Superior temporal gyrus (tissue), 1 donor: ENCODE measurements at regions not wholly inside any gene's neighbourhood (a gene's known extent, or its start where the extent isn't known, plus 50 kb on each side); places are given as distances from the start of the nearest gene placed in this dataset.

Experiments used
- DNase-seq: peaks from one replicate; pipeline ENCODE4 v3.0.0-alpha.2; 2016; ENCODE audit errors: extremely low spot score

DNA sequence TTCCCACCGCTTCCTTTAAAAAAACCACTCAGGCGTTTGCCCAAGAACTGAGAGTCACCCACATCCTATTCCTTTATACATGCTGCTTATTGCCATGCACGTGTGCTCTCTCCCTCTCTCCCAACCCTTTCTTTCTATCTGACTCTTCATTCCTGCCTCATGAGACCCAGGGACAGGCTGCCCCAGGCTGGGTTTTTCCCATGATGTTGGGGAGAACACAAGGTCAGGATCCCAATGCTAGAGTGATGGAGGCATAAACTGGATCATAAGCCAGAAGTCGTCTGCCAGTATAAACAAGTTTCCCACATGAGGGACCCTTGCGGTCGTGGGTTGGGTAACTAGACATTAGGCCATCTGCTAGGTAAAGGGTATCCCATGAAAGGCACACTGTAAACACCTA, 64.9 kb downstream of the CD2 start:
- no peak for DNase-seq

GRCh38 chr1:116820369-116820768, 66.1 kb downstream of the CD2 start:
- peak; percentile 49 for DNase-seq

- no peak for DNase-seq
These were observed 67.5 kb downstream of the CD2 start for GRCh38 chr1:116821763-116822162.

- no peak for DNase-seq
These were observed 70.5 kb downstream of the CD2 start for GRCh38 chr1:116824631-116825206.

GRCh38 chr1:116825207-116825719, 71.0 kb downstream of the CD2 start:
- DNase-seq = peak; percentile 44

DNA sequence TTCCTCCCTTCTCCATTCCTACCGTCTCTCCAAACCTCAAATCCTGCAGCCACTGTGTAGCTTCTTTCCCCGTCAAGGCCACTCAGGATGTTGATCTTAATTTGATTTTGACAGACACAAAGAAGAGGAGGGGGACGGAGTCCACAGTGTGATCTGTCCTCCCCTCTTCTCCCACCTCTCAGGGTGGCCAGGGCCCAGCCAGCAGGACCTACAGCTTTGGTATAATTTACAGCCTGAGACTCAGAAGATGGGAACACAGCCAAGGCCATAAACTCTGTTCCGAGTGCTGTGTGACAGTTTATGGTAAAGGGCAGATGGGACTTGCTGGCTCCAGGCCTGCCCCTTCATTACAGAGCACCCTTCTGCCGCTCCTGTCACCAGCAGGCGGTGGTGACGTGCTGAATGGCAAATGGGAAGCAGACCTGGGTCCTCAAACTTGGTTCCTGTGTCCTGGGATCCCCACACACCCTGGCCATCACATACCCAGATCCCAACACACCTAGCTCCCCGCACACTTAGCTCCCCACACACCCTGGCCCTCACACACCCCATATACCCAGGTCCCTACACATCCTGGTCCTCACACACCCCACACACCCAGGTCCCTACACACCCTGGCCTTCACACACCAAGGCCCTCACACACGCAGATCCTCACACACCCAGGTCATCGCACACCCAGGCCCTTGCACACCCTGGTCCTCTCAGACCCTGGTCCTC, 71.6 kb downstream of the CD2 start:
- DNase-seq = no peak

DNA sequence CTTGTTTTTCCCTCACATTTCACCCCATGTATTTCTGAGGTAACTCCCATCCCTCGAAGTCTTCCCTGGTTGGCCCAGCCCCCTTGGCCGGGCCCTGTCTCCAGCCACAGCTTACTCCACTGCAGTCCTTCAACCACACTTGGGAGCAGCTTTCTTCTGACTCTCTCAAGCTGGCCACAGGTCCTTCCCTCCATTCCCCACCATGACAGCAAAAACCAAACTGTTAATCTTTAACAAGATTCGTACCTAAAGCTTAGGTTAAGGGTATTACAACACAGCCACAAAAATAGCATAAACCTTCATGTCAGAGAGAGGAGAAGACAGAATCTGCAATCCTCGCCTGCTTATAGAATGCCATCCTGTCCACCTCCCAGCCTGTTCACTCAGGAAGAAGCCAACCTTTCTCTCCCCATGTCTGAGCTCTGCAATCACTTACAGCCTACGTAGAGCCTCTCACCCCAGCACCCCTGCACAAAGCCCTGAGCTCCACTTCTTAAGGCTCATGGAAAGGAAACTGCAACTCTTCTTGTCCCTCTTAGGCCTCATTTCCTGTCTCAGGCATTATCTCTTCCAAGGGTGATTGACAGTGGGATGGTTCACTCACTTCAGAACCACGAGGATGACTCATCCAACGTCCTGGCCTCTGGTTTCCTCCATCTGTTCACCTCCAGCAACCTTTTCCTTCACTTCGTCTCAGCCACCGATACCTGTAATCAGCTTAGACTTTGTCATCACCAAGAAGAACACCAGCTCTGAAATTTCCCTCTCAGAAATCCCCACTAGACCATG, 72.8 kb downstream of the CD2 start:
- DNase-seq = no peak

DNA sequence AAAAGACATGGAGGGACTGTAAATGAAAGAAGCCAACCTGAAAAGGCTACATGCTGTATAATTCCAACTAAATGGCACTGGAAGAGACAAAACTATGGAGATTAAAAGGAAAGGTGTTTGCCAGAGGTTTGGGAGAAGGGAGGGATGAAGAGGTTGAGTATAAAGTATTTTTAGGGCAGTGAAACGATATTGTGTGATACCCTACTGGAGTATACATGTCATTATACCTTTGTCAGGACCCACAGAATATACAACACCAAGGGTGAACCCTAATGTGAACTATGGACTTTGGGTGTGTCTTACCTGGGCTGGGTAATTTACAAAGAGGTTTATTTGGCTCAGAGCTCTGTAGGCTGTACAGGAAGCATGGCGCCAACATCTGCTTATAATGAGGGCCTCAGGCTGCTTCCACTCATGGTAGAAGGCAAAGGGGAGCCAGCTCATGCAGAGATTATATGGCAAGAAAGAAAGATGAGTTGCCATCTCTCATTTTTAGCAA, 73.4 kb downstream of the CD2 start:
- DNase-seq = no peak

DNA sequence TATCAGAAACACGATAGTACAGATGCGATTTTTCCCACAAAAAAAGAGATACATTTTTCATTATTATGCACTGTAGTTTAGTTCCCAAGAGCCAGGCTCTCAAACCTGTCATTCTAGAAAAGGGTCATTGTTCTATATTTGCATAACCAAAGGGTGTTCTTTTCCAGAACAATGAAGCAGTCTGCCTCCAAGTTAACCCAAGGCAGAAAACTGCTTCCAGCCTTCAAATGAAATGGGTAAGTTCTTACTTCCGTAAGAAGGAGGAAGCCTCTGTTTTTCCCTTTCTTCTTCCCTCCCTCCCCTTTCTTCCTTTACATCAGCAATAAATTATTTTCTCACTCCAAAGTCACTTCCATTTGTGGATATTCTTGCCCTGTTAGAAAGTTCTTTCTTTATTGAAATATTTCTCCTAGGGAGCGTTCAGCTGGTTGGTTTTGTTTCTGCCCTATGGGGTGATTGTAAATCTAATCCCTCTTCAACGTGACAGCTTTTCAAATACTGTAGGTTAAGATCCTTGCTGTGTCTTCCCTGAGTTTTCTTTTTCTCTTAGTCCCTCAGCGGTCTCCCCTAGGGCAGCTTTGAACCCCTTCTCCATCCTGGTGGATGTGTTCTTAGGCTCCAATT, 77.3 kb upstream of the PTGFRN start:
- no peak for DNase-seq

DNA sequence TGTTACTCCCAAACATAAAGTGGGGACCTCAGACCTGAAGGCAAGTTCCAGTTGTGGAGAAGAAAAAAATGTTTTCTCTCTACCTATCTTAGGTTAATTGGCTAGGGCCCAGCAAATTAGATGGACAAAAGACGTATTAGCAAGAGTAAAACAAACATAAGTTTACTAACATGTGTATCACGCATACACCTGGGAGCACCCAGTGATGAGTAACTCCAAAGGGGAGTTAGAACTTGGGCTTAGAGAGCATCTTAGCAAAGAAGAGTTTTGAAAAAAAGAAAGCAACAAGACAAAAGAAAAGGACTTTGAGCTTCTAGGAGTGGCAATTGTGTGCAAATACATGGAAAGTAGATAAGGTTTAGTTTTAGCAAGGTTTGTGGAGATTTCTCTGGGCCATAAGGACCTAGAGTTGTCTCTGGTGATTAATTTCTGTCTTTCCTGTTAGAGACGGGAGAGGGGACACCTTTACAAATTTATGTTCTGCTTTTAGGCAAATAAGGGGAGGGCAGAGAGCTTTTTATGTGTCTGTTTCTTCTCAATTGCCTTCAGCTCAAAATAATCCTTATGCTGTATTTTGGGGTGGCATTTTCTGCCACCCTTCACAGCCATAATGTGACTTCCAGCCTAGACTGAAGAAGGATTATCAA, 76.7 kb upstream of the PTGFRN start:
- DNase-seq = no peak

- DNase-seq = no peak
These were observed 76.0 kb upstream of the PTGFRN start for GRCh38 chr1:116833718-116834117.

- DNase-seq = no peak
These were observed 75.1 kb upstream of the PTGFRN start for GRCh38 chr1:116834595-116834994.

DNA sequence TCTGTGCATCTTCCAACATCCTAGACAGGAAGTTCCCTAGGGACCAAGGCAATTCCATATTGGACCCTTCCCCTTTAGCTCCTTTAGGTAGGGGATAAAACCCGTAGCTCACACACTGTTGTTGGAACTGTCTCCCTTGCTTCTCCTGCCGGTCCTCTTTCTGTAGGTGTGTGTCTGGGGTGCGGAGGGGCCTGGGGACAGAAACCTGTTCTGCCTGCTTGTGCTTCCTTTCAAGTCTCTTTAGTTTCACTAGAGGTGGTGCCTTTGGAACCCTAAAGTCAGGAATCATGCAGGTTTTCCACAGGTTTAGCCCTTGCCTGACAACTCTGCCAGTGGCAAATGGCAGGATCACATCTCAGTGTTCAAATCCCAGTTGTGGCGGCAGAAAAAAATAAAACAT, 74.6 kb upstream of the PTGFRN start:
- no peak for DNase-seq

- DNase-seq = no peak
These were observed 73.6 kb upstream of the PTGFRN start for GRCh38 chr1:116836099-116836498.

GRCh38 chr1:116841569-116842344, 68.0 kb upstream of the PTGFRN start:
- no peak for DNase-seq

GRCh38 chr1:116842654-116843053, 67.1 kb upstream of the PTGFRN start:
- no peak for DNase-seq

DNA sequence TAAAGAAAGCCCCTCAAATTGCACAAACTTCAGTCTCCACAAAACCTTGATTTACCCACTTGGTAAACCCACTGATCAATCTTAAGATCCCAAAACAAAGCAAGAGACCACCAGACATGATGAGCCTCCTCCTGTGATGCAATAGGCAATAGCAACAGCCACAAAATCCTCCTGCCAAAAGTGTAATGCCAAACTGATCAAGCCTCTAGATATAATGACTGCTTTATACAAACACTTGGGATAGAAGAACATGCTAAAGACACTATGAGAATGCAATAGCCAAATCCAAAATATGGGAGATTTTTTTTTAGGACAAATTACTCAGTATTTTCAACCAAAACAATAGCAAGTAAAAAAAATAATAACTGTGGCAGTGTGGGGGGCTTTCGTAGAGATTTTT, 64.9 kb upstream of the PTGFRN start:
- no peak for DNase-seq

GRCh38 chr1:116847190-116847589, 62.5 kb upstream of the PTGFRN start:
- DNase-seq = no peak

- DNase-seq = peak; percentile 52
These were observed 61.8 kb upstream of the PTGFRN start for GRCh38 chr1:116847688-116848531.

DNA sequence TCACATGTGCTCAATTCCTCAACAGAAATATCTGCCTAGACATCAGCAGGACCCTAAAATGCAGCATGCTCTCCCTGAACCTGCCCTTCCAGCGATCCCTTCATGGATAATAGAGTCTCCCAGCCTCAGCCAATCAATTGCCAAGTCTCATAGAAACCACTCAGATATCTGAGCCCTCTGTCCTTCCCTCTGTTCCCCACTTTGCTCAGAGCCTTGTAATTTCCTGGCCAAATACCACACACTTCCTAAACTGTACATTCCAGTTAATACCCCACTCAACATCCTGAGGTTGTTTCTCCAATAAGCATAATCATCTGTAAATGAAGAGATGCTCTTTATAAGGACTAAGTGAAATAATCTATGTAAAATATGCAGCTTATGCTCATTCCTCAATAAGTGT, 59.3 kb upstream of the PTGFRN start:
- no peak for DNase-seq
